ENCODE measurements at regions not wholly inside any gene's neighbourhood (a gene's known extent, or its start where the extent isn't known, plus 50 kb on each side); places are given as distances from the start of the nearest gene placed in this dataset.

- DNase-seq: no peak
Measured at GRCh38 chr10:43965918-43966570, 317.4 kb upstream of the ZNF32 start.

- DNase-seq: no peak
Measured at GRCh38 chr10:43965033-43965917, 316.6 kb upstream of the ZNF32 start.

GRCh38 chr10:43964486-43964885 is 315.8 kb upstream of the ZNF32 start:
- DNase-seq: no peak

- DNase-seq: no peak
Measured at GRCh38 chr10:43963793-43964425, 315.2 kb upstream of the ZNF32 start.

- DNase-seq: no peak
Measured at GRCh38 chr10:43963379-43963778, 314.7 kb upstream of the ZNF32 start.

GRCh38 chr10:43962346-43963191 is 313.9 kb upstream of the ZNF32 start:
- no peak for DNase-seq

- DNase-seq: no peak
Measured at GRCh38 chr10:43961523-43962345, 313.1 kb upstream of the ZNF32 start.

GRCh38 chr10:43960981-43961380 is 312.3 kb upstream of the ZNF32 start:
- DNase-seq: no peak

GRCh38 chr10:43960477-43960876 is 311.8 kb upstream of the ZNF32 start:
- no peak for DNase-seq

GRCh38 chr10:43960135-43960415 is 311.4 kb upstream of the ZNF32 start:
- DNase-seq: no peak

GRCh38 chr10:43959364-43960134 is 310.9 kb upstream of the ZNF32 start:
- no peak for DNase-seq

- no peak for DNase-seq
Measured at GRCh38 chr10:43958964-43959363, 310.3 kb upstream of the ZNF32 start.

- DNase-seq: no peak
Measured at GRCh38 chr10:43958071-43958432, 309.4 kb upstream of the ZNF32 start.

GRCh38 chr10:43957267-43958070 is 308.8 kb upstream of the ZNF32 start:
- DNase-seq: no peak

- DNase-seq: no peak
Measured at GRCh38 chr10:43955978-43956377, 307.3 kb upstream of the ZNF32 start.

- DNase-seq: no peak
Measured at GRCh38 chr10:43955002-43955596, 306.4 kb upstream of the ZNF32 start.

GRCh38 chr10:43953672-43954071 is 305.0 kb upstream of the ZNF32 start:
- DNase-seq: no peak

GRCh38 chr10:43952760-43953159 is 304.1 kb upstream of the ZNF32 start:
- DNase-seq: no peak

- no peak for DNase-seq
Measured at GRCh38 chr10:43949351-43949750, 300.7 kb upstream of the ZNF32 start.

- DNase-seq: no peak
Measured at GRCh38 chr10:43946445-43946844, 297.8 kb upstream of the ZNF32 start.
